IMR-90 (cell line): ENCODE measurements at regions not wholly inside any gene's neighbourhood (a gene's known extent, or its start where the extent isn't known, plus 50 kb on each side); places are given as distances from the start of the nearest gene placed in this dataset.

Experiments
- ATAC-seq: fragments of 200-7000 bp; cut with Tn5 transposase; 2 replicates; pipeline ENCODE4 v1.9.1; 2020; ENCODE audit warnings: low read depth, mild to moderate bottlenecking, moderate library complexity
- BruUV-seq: library from RNA; stranded (reverse); fragments of 400-500 nt; replicated peaks from 2 replicates; lab custom pipeline; 2021; lab: Mats Ljungman, UMichigan
- CTCF ChIA-PET: fragments of 300-600 bp; formaldehyde crosslinking; extraction: SDS; loops from one replicate; lab custom pipeline; 2021; ENCODE audit warnings: antibody characterized with exemption; lab: Yijun Ruan, JAX
- POLR2A ChIA-PET: fragments of 300-600 bp; sonication (Branson Sonifier 250); formaldehyde crosslinking; loops from one replicate; lab custom pipeline; 2022; ENCODE audit warnings: antibody characterized with exemption; ENCODE audit not compliant: unreplicated experiment; lab: Charles Lee
- DNase-seq: peaks from one replicate; pipeline ENCODE4 v3.0.0; 2013
- H2AFZ ChIP-seq: replicated peaks from 2 replicates; pipeline ENCODE3; 2013; ENCODE audit warnings: low read length, mild to moderate bottlenecking; ENCODE audit not compliant: poor library complexity
- H2AK5ac ChIP-seq: 2 replicates; pipeline ENCODE4 v1.6.1; 2013; ENCODE audit warnings: low read depth, low read length, inconsistent platforms
- H2AK9ac ChIP-seq: replicated peaks from 2 replicates; pipeline ENCODE3; 2013; ENCODE audit warnings: mild to moderate bottlenecking, low read depth, low read length, moderate library complexity; ENCODE audit not compliant: poor library complexity
- H2BK120ac ChIP-seq: 2 replicates; pipeline ENCODE4 v1.6.1; 2013; ENCODE audit warnings: low read depth, low read length, inconsistent platforms
- H2BK15ac ChIP-seq: 3 replicates; pipeline ENCODE4 v1.6.1; 2013; ENCODE audit warnings: low read depth, low read length, inconsistent platforms
- H2BK20ac ChIP-seq: 2 replicates; pipeline ENCODE4 v1.6.1; 2013; ENCODE audit warnings: low read depth, mild to moderate bottlenecking, inconsistent platforms, low read length, moderate library complexity
- H2BK5ac ChIP-seq: 2 replicates; pipeline ENCODE4 v1.6.1; 2013; ENCODE audit warnings: mild to moderate bottlenecking, low read depth, low read length, inconsistent platforms; ENCODE audit not compliant: poor library complexity, severe bottlenecking
- H3K14ac ChIP-seq: replicated peaks from 2 replicates; pipeline ENCODE4 v1.6.1; 2013; ENCODE audit warnings: low read depth, low read length, inconsistent platforms
- H3K18ac ChIP-seq: 2 replicates; pipeline ENCODE4 v1.6.1; 2013; ENCODE audit warnings: low read depth, low read length, control low read depth
- H3K23ac ChIP-seq: 2 replicates; pipeline ENCODE4 v1.6.1; 2013; ENCODE audit warnings: low read depth, low read length, inconsistent platforms
- H3K27ac ChIP-seq: 2 replicates; pipeline ENCODE4 v1.5.1; 2013; ENCODE audit warnings: mild to moderate bottlenecking, control low read depth, low read length; ENCODE audit not compliant: insufficient read depth
- H3K27me3 ChIP-seq: 2 replicates; pipeline ENCODE4 v1.6.1; 2013; ENCODE audit warnings: low read length; ENCODE audit not compliant: control insufficient read depth, insufficient read depth
- H3K36me3 ChIP-seq: 2 replicates; pipeline ENCODE4 v1.6.1; 2013; ENCODE audit warnings: low read length, mixed read lengths; ENCODE audit not compliant: control insufficient read depth, insufficient read depth
- H3K4ac ChIP-seq: 2 replicates; pipeline ENCODE4 v1.6.1; 2013; ENCODE audit warnings: low read depth, low read length, inconsistent platforms
- H3K4me1 ChIP-seq: 2 replicates; pipeline ENCODE4 v1.6.1; 2013; ENCODE audit warnings: low read length, mixed read lengths; ENCODE audit not compliant: control insufficient read depth, insufficient read depth
- H3K4me2 ChIP-seq: 2 replicates; pipeline ENCODE4 v1.6.1; 2013; ENCODE audit warnings: low read depth, mild to moderate bottlenecking, control low read depth, low read length, moderate library complexity
- H3K4me3 ChIP-seq: 2 replicates; pipeline ENCODE4 v1.5.1; 2013; ENCODE audit warnings: low read depth, mild to moderate bottlenecking, control low read depth, low read length, moderate library complexity; ENCODE audit not compliant: insufficient read depth
- H3K56ac ChIP-seq: 2 replicates; pipeline ENCODE4 v1.6.1; 2013; ENCODE audit warnings: low read length, inconsistent platforms; ENCODE audit not compliant: insufficient read depth; ENCODE audit errors: extremely low read depth
- H3K79me1 ChIP-seq, 2 experiments: 2 replicates each; pipeline ENCODE4 v1.6.1; 2013; ENCODE audit warnings: low read length in 2 of 2, inconsistent platforms in 1 of 2, low read depth in 1 of 2
- H3K9ac ChIP-seq: 2 replicates; pipeline ENCODE4 v1.6.1; 2013; ENCODE audit warnings: low read depth, low read length, control low read depth
- H3K9me1 ChIP-seq: 2 replicates; pipeline ENCODE4 v1.6.1; 2013; ENCODE audit warnings: low read length, inconsistent platforms; ENCODE audit not compliant: insufficient read depth
- H3K9me3 ChIP-seq: 2 replicates; pipeline ENCODE4 v1.6.1; 2013; ENCODE audit warnings: low read length; ENCODE audit not compliant: control insufficient read depth, insufficient read depth
- H4K20me1 ChIP-seq: 2 replicates; pipeline ENCODE4 v1.6.1; 2013; ENCODE audit warnings: low read length, inconsistent platforms; ENCODE audit not compliant: insufficient read depth
- H4K5ac ChIP-seq: 2 replicates; pipeline ENCODE4 v1.6.1; 2013; ENCODE audit warnings: mild to moderate bottlenecking, low read depth, low read length, control low read depth
- H4K8ac ChIP-seq, 2 experiments: 2 replicates each; pipeline ENCODE4 v1.6.1; 2013; ENCODE audit warnings: low read depth in 2 of 2, low read length in 2 of 2, control low read depth in 1 of 2, inconsistent platforms in 1 of 2
- H4K91ac ChIP-seq: 2 replicates; pipeline ENCODE4 v1.6.1; 2013; ENCODE audit warnings: low read depth, low read length, inconsistent platforms; ENCODE audit not compliant: insufficient read depth
- BHLHE40 ChIP-seq: fragments of 150-350 bp; IDR thresholded peaks from 2 replicates; pipeline ENCODE4 v1.6.1; 2016; ENCODE audit warnings: mild to moderate bottlenecking, low read depth, low read length
- CHD1 ChIP-seq: IDR thresholded peaks from 2 replicates; pipeline ENCODE4 v1.6.1; 2012; ENCODE audit warnings: low read depth, low read length, improper control_type of control experiment
- FOS ChIP-seq: fragments of 150-350 bp; IDR thresholded peaks from 2 replicates; pipeline ENCODE4 v1.6.1; 2016; ENCODE audit warnings: low read depth, low read length
- MAFK ChIP-seq: IDR thresholded peaks from 2 replicates; pipeline ENCODE4 v1.6.1; 2012; ENCODE audit warnings: low read depth, low read length, improper control_type of control experiment
- MAZ ChIP-seq: IDR thresholded peaks from 2 replicates; pipeline ENCODE4 v1.6.1; 2012; ENCODE audit warnings: low read depth, mild to moderate bottlenecking, low read length, improper control_type of control experiment, moderate library complexity, borderline replicate concordance
- MXI1 ChIP-seq: IDR thresholded peaks from 2 replicates; pipeline ENCODE4 v1.6.1; 2012; ENCODE audit warnings: low read depth, mild to moderate bottlenecking, low read length, moderate library complexity, borderline replicate concordance
- NFE2L2 ChIP-seq: fragments of 150-350 bp; IDR thresholded peaks from 2 replicates; pipeline ENCODE4 v1.6.1; 2016; ENCODE audit warnings: low read depth, mild to moderate bottlenecking, low read length
- POLR2A ChIP-seq: IDR thresholded peaks from 2 replicates; pipeline ENCODE4 v1.6.1; 2012; ENCODE audit warnings: mild to moderate bottlenecking, low read depth, low read length
- RAD21 ChIP-seq: IDR thresholded peaks from 2 replicates; pipeline ENCODE4 v1.6.1; 2012; ENCODE audit warnings: low read length, improper control_type of control experiment
- RCOR1 ChIP-seq: IDR thresholded peaks from 2 replicates; pipeline ENCODE4 v1.6.1; 2012; ENCODE audit warnings: mild to moderate bottlenecking, low read length, improper control_type of control experiment; ENCODE audit not compliant: insufficient replicate concordance
- RFX5 ChIP-seq: IDR thresholded peaks from 2 replicates; pipeline ENCODE4 v1.8.0; 2012; ENCODE audit warnings: low read depth, mild to moderate bottlenecking, low read length, moderate library complexity
- SMC3 ChIP-seq: fragments of 150-350 bp; IDR thresholded peaks from 2 replicates; pipeline ENCODE4 v1.6.1; 2016; ENCODE audit warnings: low read depth, mild to moderate bottlenecking, antibody characterized with exemption, low read length, moderate library complexity
- WGBS, 2 experiments: methylation state at CpG; one replicate each; pipeline versions ENCODE4 v1.1.5 to v1.1.7; 2013; ENCODE audit warnings: missing lambda C conversion rate in 2 of 2; ENCODE audit not compliant: insufficient read length in 1 of 2; ENCODE audit errors: extremely low coverage in 2 of 2; 5-methylcytosine and 5-hydroxymethylcytosine counted together
- dilution Hi-C: fragments of 300-500 bp; cut with HindIII; formaldehyde crosslinking; loops from one replicate; pipeline ENCODE4 v1.14.3; 2018; ENCODE audit warnings: low sequenced_read_pairs; ENCODE audit not compliant: unreplicated experiment
- in situ Hi-C: fragments of 300-500 bp; cut with MboI; formaldehyde crosslinking; loops from 3 replicates; pipeline ENCODE4 v1.14.3; 2019; ENCODE audit warnings: low sequenced_read_pairs, inconsistent platforms, mixed read lengths
- intact Hi-C: fragments of 100-400 bp; cut with micrococcal nuclease; formaldehyde crosslinking; loops from 2 replicates; pipeline ENCODE4 v1.10.0; 2022
- TF ChIP-seq, protein P1 (sequence below): fragments of 150-350 bp; IDR thresholded peaks from 2 replicates; pipeline ENCODE4 v1.6.1; 2016; ENCODE audit warnings: low read depth, mild to moderate bottlenecking, low read length, moderate library complexity, borderline replicate concordance
- TF ChIP-seq, protein P2 (sequence below): conservative IDR thresholded peaks from 2 replicates; pipeline ENCODE4 v1.5.1; 2012; ENCODE audit warnings: mild to moderate bottlenecking, low read depth, low read length, improper control_type of control experiment

DNA sequence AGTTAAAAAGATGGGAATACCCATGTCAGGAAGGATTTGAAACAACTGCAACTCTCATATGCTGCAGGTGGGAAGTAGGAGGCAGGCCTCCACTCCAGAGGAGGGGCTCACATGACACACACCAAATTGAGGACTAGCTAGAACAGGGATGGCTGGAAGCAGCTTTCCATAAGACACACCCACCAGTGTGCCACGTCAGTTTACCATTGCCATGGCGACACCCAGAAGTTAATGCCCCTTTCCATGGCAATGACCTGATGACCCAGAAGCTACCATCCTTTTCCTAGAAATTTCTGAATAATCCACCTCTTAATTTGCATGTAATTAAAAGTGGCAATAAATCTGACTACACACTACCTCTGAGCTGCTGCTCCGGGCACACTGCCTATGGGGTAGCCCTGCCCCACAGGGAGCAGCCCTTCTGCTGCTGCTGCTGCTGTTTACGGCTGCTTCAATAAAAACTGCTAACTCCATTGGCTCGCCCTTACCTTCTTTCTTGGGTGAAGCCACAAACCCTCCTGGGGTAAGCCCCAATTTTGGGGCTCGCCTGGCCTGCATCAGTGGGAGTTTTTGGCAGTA lies 89.4 kb downstream of the RRM2 start:
- CTCF ChIA-PET = no interaction called here
- H2BK15ac ChIP-seq = no peak overlapping the region
- ATAC-seq = no peak

More for the DNA sequence above, 89.4 kb downstream of the RRM2 start:
- BruUV-seq = no TSS peak
- Histone ChIP-seq H2BK20ac (no peak overlapping the region), H3K9me1 (peaks cover 3% of the 10 kb centered on the region; the same call in 1 of the 2 replicates), H2AFZ (no peak overlapping the region), H2BK5ac (no peak overlapping the region), H4K8ac (no peak overlapping the region), H3K27ac (no peak overlapping the region), H3K4ac (no peak overlapping the region), H4K5ac (no peak overlapping the region), H3K9ac (no peak overlapping the region), H2BK120ac (no peak overlapping the region), H3K4me1 (no peaks in the 10 kb centered on the region), H3K36me3 (no peaks in the 10 kb centered on the region), H3K9me3 (no peaks in the 10 kb centered on the region), H3K4me2 (no peak overlapping the region), H3K14ac (no peak overlapping the region), H4K91ac (no peak overlapping the region), H3K27me3 (no peaks in the 10 kb centered on the region; the same call in none of the 2 replicates), H4K20me1 (no peaks in the 10 kb centered on the region), H3K18ac (no peak overlapping the region), H2AK9ac (no peak overlapping the region), H2AK5ac (no peak overlapping the region), H3K4me3 (no peak overlapping the region), H3K79me1 (no peaks in the 10 kb centered on the region), H3K23ac (no peak overlapping the region), H3K56ac (no peak overlapping the region)
- dilution Hi-C loops (no loop called here), intact Hi-C loops (no loop called here), in situ Hi-C loops (no loop called here)
- no peak for DNase-seq
- TF ChIP-seq RFX5 (no peak), MAZ (no peak), POLR2A (no peak), RCOR1 (no peak), SMC3 (no peak), RAD21 (no peak), BHLHE40 (no peak), CHD1 (no peak), NFE2L2 (no peak), MAFK (no peak), FOS (no peak), MXI1 (no peak)
- TF ChIP-seq, protein P1, sequence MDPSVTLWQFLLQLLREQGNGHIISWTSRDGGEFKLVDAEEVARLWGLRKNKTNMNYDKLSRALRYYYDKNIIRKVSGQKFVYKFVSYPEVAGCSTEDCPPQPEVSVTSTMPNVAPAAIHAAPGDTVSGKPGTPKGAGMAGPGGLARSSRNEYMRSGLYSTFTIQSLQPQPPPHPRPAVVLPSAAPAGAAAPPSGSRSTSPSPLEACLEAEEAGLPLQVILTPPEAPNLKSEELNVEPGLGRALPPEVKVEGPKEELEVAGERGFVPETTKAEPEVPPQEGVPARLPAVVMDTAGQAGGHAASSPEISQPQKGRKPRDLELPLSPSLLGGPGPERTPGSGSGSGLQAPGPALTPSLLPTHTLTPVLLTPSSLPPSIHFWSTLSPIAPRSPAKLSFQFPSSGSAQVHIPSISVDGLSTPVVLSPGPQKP = no peak
- TF ChIP-seq, protein P2, sequence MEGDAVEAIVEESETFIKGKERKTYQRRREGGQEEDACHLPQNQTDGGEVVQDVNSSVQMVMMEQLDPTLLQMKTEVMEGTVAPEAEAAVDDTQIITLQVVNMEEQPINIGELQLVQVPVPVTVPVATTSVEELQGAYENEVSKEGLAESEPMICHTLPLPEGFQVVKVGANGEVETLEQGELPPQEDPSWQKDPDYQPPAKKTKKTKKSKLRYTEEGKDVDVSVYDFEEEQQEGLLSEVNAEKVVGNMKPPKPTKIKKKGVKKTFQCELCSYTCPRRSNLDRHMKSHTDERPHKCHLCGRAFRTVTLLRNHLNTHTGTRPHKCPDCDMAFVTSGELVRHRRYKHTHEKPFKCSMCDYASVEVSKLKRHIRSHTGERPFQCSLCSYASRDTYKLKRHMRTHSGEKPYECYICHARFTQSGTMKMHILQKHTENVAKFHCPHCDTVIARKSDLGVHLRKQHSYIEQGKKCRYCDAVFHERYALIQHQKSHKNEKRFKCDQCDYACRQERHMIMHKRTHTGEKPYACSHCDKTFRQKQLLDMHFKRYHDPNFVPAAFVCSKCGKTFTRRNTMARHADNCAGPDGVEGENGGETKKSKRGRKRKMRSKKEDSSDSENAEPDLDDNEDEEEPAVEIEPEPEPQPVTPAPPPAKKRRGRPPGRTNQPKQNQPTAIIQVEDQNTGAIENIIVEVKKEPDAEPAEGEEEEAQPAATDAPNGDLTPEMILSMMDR = no peak
- 86% methylated on average over 2 of the region's 6 CpGs; no CpG with 5 or more reads in 1 of the 2 experiments for WGBS, 2 experiments
- POLR2A ChIA-PET = no interaction called here
